Activated CD8-positive, alpha-beta T cell treated with anti-CD3 and anti-CD28 coated beads for 36 hours (primary cell): ENCODE measurements at regions not wholly inside any gene's neighbourhood (a gene's known extent, or its start where the extent isn't known, plus 50 kb on each side); places are given as distances from the start of the nearest gene placed in this dataset.

Experiments
- ATAC-seq: fragments of 200-7000 bp; cut with Tn5 transposase; one replicate; pipeline ENCODE4 v1.10.0; 2021; ENCODE audit warnings: mild to moderate bottlenecking, moderate library complexity
- CTCF ChIA-PET: fragments of 350-600 bp; sonication (Branson Sonifier 250); formaldehyde crosslinking; loops from one replicate; lab custom pipeline; 2021; ENCODE audit warnings: antibody characterized with exemption; lab: Charles Lee
- POLR2A ChIA-PET: fragments of 350-600 bp; sonication (Branson Sonifier 250); formaldehyde crosslinking; loops from one replicate; lab custom pipeline; 2021; ENCODE audit warnings: antibody characterized with exemption; lab: Charles Lee
- DNase-seq: peaks from one replicate; pipeline ENCODE4 v3.0.0-alpha.2; 2020
- H3K27ac Mint-ChIP-seq: one replicate; pipeline ENCODE4 v1.8.0; 2021; ENCODE audit warnings: mild to moderate bottlenecking, mixed read lengths
- H3K27me3 Mint-ChIP-seq: one replicate; pipeline ENCODE4 v1.8.0; 2021; ENCODE audit warnings: mixed read lengths
- H3K36me3 Mint-ChIP-seq: one replicate; pipeline ENCODE4 v1.8.0; 2021; ENCODE audit warnings: low read depth, mixed read lengths
- H3K4me1 Mint-ChIP-seq: one replicate; pipeline ENCODE4 v1.8.0; 2021; ENCODE audit warnings: low read depth, mixed read lengths
- H3K4me3 Mint-ChIP-seq: one replicate; pipeline ENCODE4 v1.8.0; 2021; ENCODE audit warnings: mild to moderate bottlenecking, moderate library complexity, mixed read lengths
- H3K9me3 Mint-ChIP-seq: one replicate; pipeline ENCODE4 v1.8.0; 2021; ENCODE audit warnings: mixed read lengths
- CTCF ChIP-seq: fragments of 200-600 bp; IDR thresholded peaks from one replicate; pipeline ENCODE4 v1.8.0; 2022; ENCODE audit warnings: antibody characterized with exemption, mild to moderate bottlenecking
- intact Hi-C: fragments of 100-400 bp; cut with micrococcal nuclease; formaldehyde crosslinking; loops from one replicate; pipeline ENCODE4 v1.10.0; 2022

- Mint-ChIP-seq H3K27ac (no peak overlapping the region), H3K9me3 (peaks cover 2% of the 10 kb centered on the region), H3K4me3 (no peak overlapping the region), H3K27me3 (no peaks in the 10 kb centered on the region), H3K36me3 (no peaks in the 10 kb centered on the region), H3K4me1 (no peaks in the 10 kb centered on the region)
- CTCF ChIA-PET: no interaction called here
- POLR2A ChIA-PET: no interaction called here
- no peak for ATAC-seq
- intact Hi-C loops: no loop called here
- no peak for TF ChIP-seq CTCF
- no peak for DNase-seq
Measured at GRCh38 chr20:11368965-11369711, 548.6 kb upstream of the BTBD3 start.

GRCh38 chr20:11371831-11372230 lies 545.9 kb upstream of the BTBD3 start:
- no peaks in the 10 kb centered on the region for H3K4me1 Mint-ChIP-seq
- CTCF ChIA-PET: no interaction called here
- POLR2A ChIA-PET: no interaction called here
- no peaks in the 10 kb centered on the region for H3K36me3 Mint-ChIP-seq
- H3K27ac Mint-ChIP-seq: no peak overlapping the region
- TF ChIP-seq CTCF: no peak
- H3K4me3 Mint-ChIP-seq: no peak overlapping the region
- H3K27me3 Mint-ChIP-seq: no peaks in the 10 kb centered on the region
- peaks cover 2% of the 10 kb centered on the region for H3K9me3 Mint-ChIP-seq
- ATAC-seq: no peak
- intact Hi-C loops: no loop called here
- DNase-seq: no peak

GRCh38 chr20:11372876-11373790 lies 544.6 kb upstream of the BTBD3 start:
- H3K27me3 Mint-ChIP-seq: no peaks in the 10 kb centered on the region
- ChIA-PET CTCF (no interaction called here), POLR2A (no interaction called here)
- no peak overlapping the region for H3K4me3 Mint-ChIP-seq
- intact Hi-C loops: no loop called here
- H3K27ac Mint-ChIP-seq: no peak overlapping the region
- ATAC-seq (no peak), DNase-seq (no peak)
- H3K36me3 Mint-ChIP-seq: no peaks in the 10 kb centered on the region
- H3K4me1 Mint-ChIP-seq: no peaks in the 10 kb centered on the region
- TF ChIP-seq CTCF: no peak
- H3K9me3 Mint-ChIP-seq: peaks cover 2% of the 10 kb centered on the region

GRCh38 chr20:11375335-11375734 lies 542.4 kb upstream of the BTBD3 start:
- ATAC-seq: no peak
- Mint-ChIP-seq H3K36me3 (no peaks in the 10 kb centered on the region), H3K4me3 (no peak overlapping the region), H3K27ac (no peak overlapping the region), H3K27me3 (no peaks in the 10 kb centered on the region), H3K4me1 (no peaks in the 10 kb centered on the region), H3K9me3 (peaks cover 2% of the 10 kb centered on the region)
- POLR2A ChIA-PET: no interaction called here
- no peak for TF ChIP-seq CTCF
- CTCF ChIA-PET: no interaction called here
- no peak for DNase-seq
- intact Hi-C loops: no loop called here

- TF ChIP-seq CTCF: no peak
- POLR2A ChIA-PET: no interaction called here
- Mint-ChIP-seq H3K36me3 (no peaks in the 10 kb centered on the region), H3K27me3 (no peaks in the 10 kb centered on the region), H3K4me3 (no peak overlapping the region), H3K4me1 (no peaks in the 10 kb centered on the region), H3K27ac (no peak overlapping the region), H3K9me3 (peaks cover 2% of the 10 kb centered on the region)
- CTCF ChIA-PET: no interaction called here
- no peak for ATAC-seq
- intact Hi-C loops: no loop called here
- DNase-seq: no peak
Measured at GRCh38 chr20:11375966-11376365, 541.7 kb upstream of the BTBD3 start.
